B cell (primary cell): ENCODE measurements at regions not wholly inside any gene's neighbourhood (a gene's known extent, or its start where the extent isn't known, plus 50 kb on each side); places are given as distances from the start of the nearest gene placed in this dataset.

ENCODE experiments used
- ATAC-seq: fragments of 200-7000 bp; cut with Tn5 transposase; one replicate; pipeline ENCODE4 v1.10.0; 2021; ENCODE audit warnings: low read depth, mild to moderate bottlenecking, moderate number of reproducible peaks, moderate library complexity
- CTCF ChIA-PET: fragments of 350-600 bp; sonication (Branson Sonifier 250); formaldehyde crosslinking; loops from one replicate; lab custom pipeline; 2021; ENCODE audit warnings: antibody characterized with exemption, inconsistent platforms; lab: Charles Lee
- POLR2A ChIA-PET: fragments of 350-600 bp; sonication (Branson Sonifier 250); formaldehyde crosslinking; loops from one replicate; lab custom pipeline; 2021; ENCODE audit warnings: antibody characterized with exemption; lab: Charles Lee
- DNase-seq: peaks from one replicate; pipeline ENCODE4 v3.0.0; 2013
- H2AFZ ChIP-seq: 2 replicates; pipeline ENCODE4 v1.6.1; 2012; ENCODE audit warnings: mild to moderate bottlenecking, low read depth, low read length; ENCODE audit not compliant: insufficient read depth, poor library complexity, severe bottlenecking
- H3K27ac ChIP-seq, 2 donors: 1 replicate in 1 of 2; 2 replicates in 1 of 2; pipeline ENCODE4 v1.5.1; 2012 to 2013; ENCODE audit warnings: low read length in 2 of 2, mild to moderate bottlenecking in 2 of 2, moderate library complexity in 1 of 2
- H3K27me3 ChIP-seq, 4 experiments: fragments of 200-600 bp in 1 of 4; sonication (generic) in 1 of 4; replicated peaks in 1 of 4; 1 replicate in 2 of 4; 2 replicates in 2 of 4; pipeline versions ENCODE4 v1.6.1 to v1.7.0; 2013 to 2016; ENCODE audit warnings: low read length in 3 of 4, mild to moderate bottlenecking in 2 of 4, mixed read lengths in 1 of 4, moderate library complexity in 1 of 4; ENCODE audit not compliant: insufficient read depth in 4 of 4, control insufficient read depth in 3 of 4; ENCODE audit errors: control extremely low read depth in 1 of 4
- H3K36me3 ChIP-seq, 2 experiments: replicated peaks in 1 of 2; 1 replicate in 1 of 2; 2 replicates in 1 of 2; pipeline versions ENCODE4 v1.6.1 to v1.7.1; 2013; ENCODE audit warnings: low read length in 1 of 2; ENCODE audit not compliant: insufficient read depth in 2 of 2, control insufficient read depth in 1 of 2; ENCODE audit errors: control extremely low read depth in 1 of 2, extremely low read depth in 1 of 2
- H3K4me1 ChIP-seq, 2 donors: fragments of 200-600 bp in 1 of 2; sonication (generic) in 1 of 2; 1 replicate in 1 of 2; 2 replicates in 1 of 2; pipeline versions ENCODE4 v1.5.1 to v1.6.1; 2013 to 2017; ENCODE audit warnings: low read length in 2 of 2; ENCODE audit not compliant: control insufficient read depth in 2 of 2, insufficient read depth in 2 of 2
- H3K4me2 ChIP-seq: replicated peaks from 2 replicates; pipeline ENCODE3; 2012; ENCODE audit warnings: mild to moderate bottlenecking, low read depth, low read length; ENCODE audit not compliant: poor library complexity, severe bottlenecking
- H3K4me3 ChIP-seq, 5 experiments: fragments of 200-600 bp in 1 of 5; sonication (generic) in 1 of 5; 1 replicate in 3 of 5; 2 replicates in 2 of 5; pipeline versions ENCODE4 v1.5.1 to v1.7.0; 2011 to 2016; ENCODE audit warnings: low read length in 4 of 5, mild to moderate bottlenecking in 4 of 5, low read depth in 2 of 5, control low read depth in 1 of 5, moderate library complexity in 1 of 5; ENCODE audit not compliant: insufficient read depth in 1 of 5; ENCODE audit errors: control extremely low read depth in 1 of 5, extremely low read depth in 1 of 5
- H3K79me2 ChIP-seq: fragments of 200-600 bp; sonication (generic); one replicate; pipeline ENCODE4 v1.6.0; 2016; ENCODE audit warnings: low read length; ENCODE audit not compliant: control insufficient read depth, insufficient read depth
- H3K9ac ChIP-seq: fragments of 200-600 bp; sonication (generic); 2 replicates; pipeline ENCODE4 v1.6.1; 2017; ENCODE audit warnings: mild to moderate bottlenecking, low read length, moderate library complexity
- H3K9me3 ChIP-seq, 3 donors: one replicate each; pipeline versions ENCODE4 v1.6.1 to v1.7.1; 2013; ENCODE audit warnings: low read length in 2 of 3; ENCODE audit not compliant: control insufficient read depth in 2 of 3, insufficient read depth in 1 of 3; ENCODE audit errors: control extremely low read depth in 1 of 3
- H4K20me1 ChIP-seq: 2 replicates; pipeline ENCODE4 v1.6.0; 2012; ENCODE audit warnings: mild to moderate bottlenecking, low read length; ENCODE audit not compliant: insufficient read depth, control insufficient read depth, poor library complexity, severe bottlenecking
- H3K27ac Mint-ChIP-seq: one replicate; pipeline ENCODE4 v1.8.0; 2021; ENCODE audit warnings: mixed read lengths
- H3K27me3 Mint-ChIP-seq: one replicate; pipeline ENCODE4 v1.8.0; 2021; ENCODE audit warnings: mixed read lengths
- H3K4me1 Mint-ChIP-seq: one replicate; pipeline ENCODE4 v1.8.0; 2021; ENCODE audit warnings: mixed read lengths
- H3K4me3 Mint-ChIP-seq: one replicate; pipeline ENCODE4 v1.8.0; 2021; ENCODE audit warnings: mixed read lengths
- H3K9me3 Mint-ChIP-seq: one replicate; pipeline ENCODE4 v1.8.0; 2022; ENCODE audit warnings: mixed read lengths; ENCODE audit not compliant: insufficient read depth
- CTCF ChIP-seq: fragments of 200-600 bp; IDR thresholded peaks from one replicate; pipeline ENCODE4 v1.8.0; 2022; ENCODE audit warnings: antibody characterized with exemption, mild to moderate bottlenecking
- EZH2 ChIP-seq: IDR thresholded peaks from 2 replicates; pipeline ENCODE4 v1.6.1; 2012; ENCODE audit warnings: borderline replicate concordance, low read depth, mild to moderate bottlenecking, moderate library complexity, low read length; ENCODE audit not compliant: insufficient read depth, poor library complexity, severe bottlenecking
- WGBS: methylation state at CpG from one replicate; pipeline ENCODE4 v1.1.5; 2013; ENCODE audit warnings: missing lambda C conversion rate; ENCODE audit not compliant: insufficient coverage; 5-methylcytosine and 5-hydroxymethylcytosine counted together
- intact Hi-C: fragments of 100-400 bp; cut with micrococcal nuclease; formaldehyde crosslinking; loops from one replicate; pipeline ENCODE4 v1.10.0; 2022

DNA sequence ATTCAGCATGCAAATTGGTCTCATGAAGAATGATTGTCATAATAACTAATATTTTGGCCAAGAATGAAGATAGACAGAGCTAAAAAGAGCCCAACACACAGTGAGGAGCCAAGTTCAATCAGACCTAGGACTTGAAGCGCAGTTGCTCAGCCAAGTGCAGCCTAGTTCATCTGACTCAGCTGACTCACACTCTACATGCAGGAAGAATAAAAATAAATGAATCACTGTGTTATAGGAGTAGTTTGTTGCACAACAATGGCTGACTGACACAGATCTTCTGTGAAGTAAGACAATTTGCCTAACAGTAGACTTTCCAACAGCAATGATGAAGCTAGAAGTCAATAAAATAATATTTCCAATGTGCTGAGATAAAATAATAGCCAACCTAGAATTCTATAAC, 261.5 kb downstream of the CEMIP2 start:
- no peaks in the 10 kb centered on the region for H3K4me1 Mint-ChIP-seq
- TF ChIP-seq EZH2 (no peak), CTCF (no peak)
- H3K4me3 Mint-ChIP-seq = no peak overlapping the region
- DNase-seq (no peak), ATAC-seq (no peak)
- H3K27ac Mint-ChIP-seq = no peak overlapping the region
- Histone ChIP-seq H3K9me3 (no peaks in the 10 kb centered on the region), H2AFZ (no peak overlapping the region), H4K20me1 (no peaks in the 10 kb centered on the region), H3K4me2 (no peak overlapping the region), H3K9ac (no peak overlapping the region), H3K4me3 (no peak overlapping the region), H3K4me1 (no peaks in the 10 kb centered on the region), H3K27me3 (peaks cover 0 to 8% (median 0%) of the 10 kb centered on the region in 4 experiments), H3K27ac (no peak overlapping the region), H3K79me2 (no peaks in the 10 kb centered on the region), H3K36me3 (no peaks in the 10 kb centered on the region)
- H3K27me3 Mint-ChIP-seq = peaks cover 11% of the 10 kb centered on the region
- WGBS = no CpG with 5 or more reads among the region's 1 CpG
- intact Hi-C loops = no loop called here
- ChIA-PET CTCF (no interaction called here), POLR2A (no interaction called here)
- H3K9me3 Mint-ChIP-seq = no peaks in the 10 kb centered on the region

- CTCF ChIA-PET = no interaction called here
- Histone ChIP-seq H3K27ac (no peak overlapping the region), H3K4me3 (no peak overlapping the region), H3K27me3 (peaks cover 0 to 8% (median 0%) of the 10 kb centered on the region in 4 experiments), H3K9ac (no peak overlapping the region), H3K4me2 (no peak overlapping the region), H3K9me3 (peaks cover 0 to 4% (median 0%) of the 10 kb centered on the region in 3 donors), H2AFZ (no peak overlapping the region), H4K20me1 (no peaks in the 10 kb centered on the region), H3K4me1 (no peaks in the 10 kb centered on the region), H3K36me3 (no peaks in the 10 kb centered on the region), H3K79me2 (no peaks in the 10 kb centered on the region)
- Mint-ChIP-seq H3K27me3 (peaks cover 9% of the 10 kb centered on the region), H3K27ac (no peak overlapping the region), H3K4me3 (no peak overlapping the region), H3K9me3 (no peaks in the 10 kb centered on the region), H3K4me1 (no peaks in the 10 kb centered on the region)
- POLR2A ChIA-PET = no interaction called here
- no peak for DNase-seq
- TF ChIP-seq CTCF = no peak
- no peak for TF ChIP-seq EZH2
- 85% methylated on average over 2 of the region's 3 CpGs for WGBS
- no peak for ATAC-seq
- intact Hi-C loops = no loop called here
These were observed 263.7 kb downstream of the CEMIP2 start for GRCh38 chr9:71504636-71505035.
